Peyer's patch (tissue), 4 donors: ENCODE measurements at regions not wholly inside any gene's neighbourhood (a gene's known extent, or its start where the extent isn't known, plus 50 kb on each side); places are given as distances from the start of the nearest gene placed in this dataset.

Experiments
- CTCF ChIP-seq, 6 experiments: fragments of 450-650 bp in 4 of 6; fragments of 200-600 bp in 2 of 6; sonication (generic) in 1 of 6; IDR thresholded peaks; one replicate each; pipeline ENCODE4 v1.5.1; 2017 to 2019; ENCODE audit warnings: antibody characterized with exemption in 6 of 6, mild to moderate bottlenecking in 3 of 6, moderate library complexity in 1 of 6
- POLR2A ChIP-seq, 2 donors: fragments of 450-650 bp; IDR thresholded peaks; one replicate each; pipeline ENCODE4 v1.5.1; 2017; ENCODE audit warnings: antibody characterized with exemption in 2 of 2, mild to moderate bottlenecking in 2 of 2, moderate library complexity in 2 of 2

DNA sequence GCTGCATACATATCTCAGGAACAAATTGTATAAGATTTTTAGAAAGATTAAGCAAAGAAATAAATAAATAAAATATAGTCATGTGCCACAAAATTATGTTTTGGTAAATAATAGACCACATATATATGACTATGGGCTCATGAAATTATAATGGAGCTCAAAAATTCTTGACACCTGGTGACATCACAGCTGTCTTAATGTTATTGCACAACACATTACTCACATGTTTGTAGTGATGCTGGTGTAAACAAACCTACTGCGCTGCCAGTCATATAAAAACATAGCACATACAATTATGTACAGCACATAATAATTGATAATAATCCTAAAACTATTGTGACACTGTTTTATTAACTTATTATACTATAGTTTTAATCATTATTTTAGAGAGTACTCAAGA, 1159.1 kb downstream of the SI start:
- TF ChIP-seq CTCF (IDR thresholded peaks at IDR 0.05) (no peak), POLR2A (IDR thresholded peaks at IDR 0.05) (no peak)
